T-helper 17 cell (primary cell): ENCODE measurements at regions not wholly inside any gene's neighbourhood (a gene's known extent, or its start where the extent isn't known, plus 50 kb on each side); places are given as distances from the start of the nearest gene placed in this dataset.

Experiments
- ATAC-seq: fragments of 150-1000 bp; cut with Tn5 transposase; 2 replicates; pipeline ENCODE4 v1.10.0; 2021; ENCODE audit warnings: mild to moderate bottlenecking, moderate library complexity
- DNase-seq, 3 donors: peaks; one replicate each; pipeline versions ENCODE4 v3.0.0 to v3.0.0-alpha.2; 2020 to 2021
- H3K9me3 ChIP-seq: one replicate; pipeline ENCODE4 v1.7.0; 2013; ENCODE audit warnings: low read length, mild to moderate bottlenecking; ENCODE audit not compliant: control insufficient read depth, poor library complexity, severe bottlenecking
- H3K27ac Mint-ChIP-seq: one replicate; pipeline ENCODE4 v1.8.0; 2022; ENCODE audit warnings: mild to moderate bottlenecking, moderate library complexity, mixed read lengths
- H3K27me3 Mint-ChIP-seq: one replicate; pipeline ENCODE4 v1.8.0; 2022; ENCODE audit warnings: mixed read lengths
- H3K36me3 Mint-ChIP-seq: one replicate; pipeline ENCODE4 v1.8.0; 2022; ENCODE audit warnings: low read depth, mixed read lengths
- H3K4me1 Mint-ChIP-seq: one replicate; pipeline ENCODE4 v1.8.0; 2022; ENCODE audit warnings: mild to moderate bottlenecking, mixed read lengths
- H3K4me3 Mint-ChIP-seq: one replicate; pipeline ENCODE4 v1.8.0; 2022; ENCODE audit warnings: mild to moderate bottlenecking, moderate library complexity, mixed read lengths

DNA sequence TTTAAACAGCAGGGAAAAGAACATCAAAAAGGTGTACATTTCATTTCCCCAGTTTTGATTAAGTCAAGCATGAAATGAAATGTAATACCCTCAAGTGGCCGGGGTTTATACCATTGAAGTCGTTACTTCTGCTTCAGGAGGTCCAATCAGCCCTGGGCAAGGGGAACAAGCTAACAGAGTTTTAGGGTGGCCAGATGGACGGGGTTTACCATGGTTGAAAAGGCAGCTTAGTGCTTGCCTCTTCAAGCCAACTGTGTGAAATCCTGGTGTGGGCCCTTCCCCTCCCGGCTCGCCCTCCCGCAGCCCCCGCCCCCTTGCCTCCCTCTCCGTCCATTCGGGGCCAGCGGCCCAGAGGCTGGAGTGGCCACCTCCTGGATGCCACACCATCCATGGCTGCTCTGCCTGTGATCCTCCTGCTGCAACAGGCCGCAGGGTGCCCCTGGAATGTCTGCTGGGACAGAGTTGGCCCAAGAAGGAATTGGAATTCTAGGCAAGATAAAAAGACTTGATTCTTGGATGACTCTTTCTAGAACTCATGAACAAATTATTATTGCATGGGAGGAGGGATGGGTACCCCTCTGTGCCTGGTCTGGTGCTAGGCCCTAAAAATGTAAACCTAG, 296.2 kb upstream of the IRX3 start:
- no peak overlapping the region for H3K4me3 Mint-ChIP-seq
- ATAC-seq = no peak
- H3K4me1 Mint-ChIP-seq = peaks cover 2% of the 10 kb centered on the region
- no peaks in the 10 kb centered on the region for H3K36me3 Mint-ChIP-seq
- no peak overlapping the region for H3K27ac Mint-ChIP-seq
- no peaks in the 10 kb centered on the region for H3K9me3 ChIP-seq
- peaks cover 9% of the 10 kb centered on the region for H3K27me3 Mint-ChIP-seq
- no peak for DNase-seq

DNA sequence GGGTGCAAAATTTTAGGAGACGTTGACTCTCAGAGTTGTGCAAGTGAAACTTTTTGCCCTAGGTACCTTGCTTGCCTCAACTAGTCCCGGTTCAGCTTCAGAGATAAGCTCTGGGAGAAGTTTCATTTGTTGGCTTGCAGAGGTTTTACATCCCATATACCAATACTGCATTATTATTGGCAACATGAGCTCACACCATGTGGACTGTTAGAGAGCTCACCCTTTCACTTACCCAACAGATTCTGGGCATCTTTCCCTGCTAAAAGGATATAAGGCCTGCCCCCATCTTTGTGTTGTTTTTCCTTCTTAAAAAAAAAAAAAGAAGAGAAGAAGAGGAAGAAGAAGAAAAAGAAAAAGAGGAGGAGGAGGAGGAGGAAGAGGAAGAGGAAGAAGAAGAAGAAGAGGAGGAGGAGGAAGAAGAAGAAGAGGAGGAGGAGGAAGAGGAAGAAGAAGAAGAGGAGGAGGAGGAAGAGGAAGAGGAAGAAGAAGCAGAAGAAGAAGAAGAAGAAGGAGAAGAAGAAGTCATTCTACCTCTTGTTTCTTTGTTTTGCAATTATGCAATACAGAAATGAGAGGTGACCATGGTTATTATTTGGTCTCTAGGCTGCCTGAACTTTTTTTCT, 292.6 kb upstream of the IRX3 start:
- no peak overlapping the region for H3K4me3 Mint-ChIP-seq
- H3K27me3 Mint-ChIP-seq = peaks cover 24% of the 10 kb centered on the region
- H3K36me3 Mint-ChIP-seq = no peaks in the 10 kb centered on the region
- no peak overlapping the region for H3K27ac Mint-ChIP-seq
- no peak for ATAC-seq
- no peak for DNase-seq
- H3K9me3 ChIP-seq = no peaks in the 10 kb centered on the region
- H3K4me1 Mint-ChIP-seq = peaks cover 2% of the 10 kb centered on the region

DNA sequence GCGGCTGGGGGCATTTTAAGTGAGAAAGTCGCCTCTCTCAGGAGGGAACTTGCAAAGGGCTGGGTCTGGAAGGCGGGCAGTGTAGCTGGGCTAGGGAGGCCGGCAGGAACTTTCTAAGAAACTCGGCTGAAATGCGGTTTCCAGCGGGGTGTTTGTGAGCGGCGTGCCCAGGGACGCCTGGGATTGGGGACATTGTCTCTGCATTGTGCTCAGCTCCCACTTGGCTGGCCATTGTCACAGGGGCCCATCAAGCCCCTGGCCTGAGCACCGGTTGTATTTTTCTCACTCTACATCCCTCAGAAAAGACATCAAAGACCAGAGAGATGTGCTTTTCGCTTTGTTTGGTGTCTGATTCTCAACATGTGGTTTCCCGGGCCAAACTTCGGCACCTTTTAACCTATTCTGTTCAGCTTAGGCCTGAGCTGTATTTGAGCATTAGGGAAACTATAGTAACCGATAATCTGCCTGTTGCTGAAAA, 291.1 kb upstream of the IRX3 start:
- no peak overlapping the region for H3K4me3 Mint-ChIP-seq
- peaks cover 24% of the 10 kb centered on the region for H3K27me3 Mint-ChIP-seq
- H3K27ac Mint-ChIP-seq = no peak overlapping the region

DNA sequence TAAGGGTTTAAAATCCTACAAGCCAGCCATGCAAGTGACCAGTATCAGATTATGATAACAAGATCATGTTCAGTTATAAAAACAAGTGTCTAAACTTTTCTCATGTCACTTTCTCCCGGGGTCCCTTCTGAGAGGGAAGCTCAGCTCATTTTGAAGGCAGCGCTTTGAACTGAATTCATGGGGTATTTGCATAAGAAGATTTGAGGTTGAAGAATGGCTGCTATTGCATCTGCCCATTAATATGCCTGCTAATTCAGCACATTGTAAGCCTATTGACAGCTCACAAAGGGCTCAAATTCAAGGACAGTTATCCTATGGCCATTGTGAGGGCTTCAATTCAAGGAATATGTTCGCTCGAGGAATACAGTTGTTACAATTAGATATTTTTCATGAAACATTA, 290.2 kb upstream of the IRX3 start:
- H3K27me3 Mint-ChIP-seq = peaks cover 24% of the 10 kb centered on the region
- no peaks in the 10 kb centered on the region for H3K36me3 Mint-ChIP-seq
- DNase-seq = no peak
- H3K4me1 Mint-ChIP-seq = peaks cover 2% of the 10 kb centered on the region
- no peaks in the 10 kb centered on the region for H3K9me3 ChIP-seq
- no peak overlapping the region for H3K27ac Mint-ChIP-seq
- no peak overlapping the region for H3K4me3 Mint-ChIP-seq
- ATAC-seq = no peak

More for the DNA sequence above, 291.1 kb upstream of the IRX3 start:
- DNase-seq (no peak), ATAC-seq (no peak)
- no peaks in the 10 kb centered on the region for H3K36me3 Mint-ChIP-seq
- no peaks in the 10 kb centered on the region for H3K9me3 ChIP-seq
- peaks cover 2% of the 10 kb centered on the region for H3K4me1 Mint-ChIP-seq

DNA sequence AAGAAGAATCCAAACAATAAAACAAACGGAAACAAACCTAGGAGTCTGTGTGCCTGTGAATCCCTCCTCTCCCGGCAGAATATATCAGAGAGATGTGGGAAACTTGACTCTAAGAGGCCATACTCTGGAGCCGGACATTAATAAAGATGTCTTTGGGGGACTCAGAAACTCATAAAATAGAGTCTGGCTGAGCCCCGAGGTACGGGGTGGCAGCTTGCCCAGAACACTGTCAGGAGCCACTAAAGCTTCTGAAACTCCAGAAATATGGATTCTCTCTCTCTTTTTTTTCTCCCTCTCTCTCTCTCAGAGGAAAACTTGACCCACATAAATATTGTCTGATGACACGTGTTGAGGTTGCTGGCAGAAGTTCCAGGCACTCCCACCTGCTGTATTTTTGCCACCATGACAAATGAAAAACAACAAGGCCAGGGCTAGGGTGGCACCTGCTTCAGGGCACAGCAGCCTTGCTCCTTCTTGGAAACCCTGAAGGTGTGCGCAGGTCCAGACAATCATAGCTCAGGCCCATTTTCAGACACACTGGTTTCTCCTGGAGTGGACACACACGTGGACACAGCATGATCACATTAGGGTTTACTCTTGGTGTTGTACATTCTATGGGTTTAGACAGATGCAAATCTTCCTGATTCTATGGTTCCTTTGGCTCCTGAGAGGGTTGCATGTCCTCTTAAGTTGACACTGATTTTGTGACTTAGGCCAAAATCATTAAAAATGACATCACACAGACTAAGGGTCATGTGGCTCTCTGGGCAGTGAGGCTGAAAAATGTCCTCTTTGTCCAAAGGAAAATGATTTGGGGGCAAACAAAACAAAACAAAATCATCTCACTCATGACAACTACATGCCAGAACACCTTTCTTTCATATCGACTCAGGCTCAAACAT, 282.6 kb upstream of the IRX3 start:
- Mint-ChIP-seq H3K4me3 (no peak overlapping the region), H3K27ac (no peak overlapping the region), H3K27me3 (no peaks in the 10 kb centered on the region), H3K36me3 (no peaks in the 10 kb centered on the region), H3K4me1 (no peaks in the 10 kb centered on the region)
- DNase-seq (no peak), ATAC-seq (no peak)
- H3K9me3 ChIP-seq = no peaks in the 10 kb centered on the region

DNA sequence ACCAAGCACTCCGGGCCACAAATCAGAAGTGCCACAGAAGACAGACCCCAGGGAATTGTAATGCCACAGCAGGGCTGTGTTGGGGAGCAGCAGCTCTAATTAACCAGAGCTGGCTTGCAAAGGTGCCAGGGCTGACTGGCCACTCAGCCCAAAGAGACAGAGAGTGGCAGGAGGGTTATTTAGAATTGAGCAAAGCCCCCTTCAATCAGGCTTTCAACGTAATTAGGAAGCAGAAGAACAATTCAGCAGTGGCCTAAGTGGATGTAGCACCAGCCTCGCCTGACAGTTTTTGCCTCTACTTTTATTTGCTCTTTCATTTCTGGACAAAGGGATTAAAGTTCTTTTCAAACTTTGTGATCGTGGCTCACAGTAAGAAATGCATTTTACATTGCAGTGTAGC, 278.3 kb upstream of the IRX3 start:
- Mint-ChIP-seq H3K27me3 (no peaks in the 10 kb centered on the region), H3K36me3 (no peaks in the 10 kb centered on the region), H3K4me3 (no peak overlapping the region), H3K27ac (no peak overlapping the region), H3K4me1 (no peaks in the 10 kb centered on the region)
- DNase-seq = no peak
- no peak for ATAC-seq
- H3K9me3 ChIP-seq = no peaks in the 10 kb centered on the region

DNA sequence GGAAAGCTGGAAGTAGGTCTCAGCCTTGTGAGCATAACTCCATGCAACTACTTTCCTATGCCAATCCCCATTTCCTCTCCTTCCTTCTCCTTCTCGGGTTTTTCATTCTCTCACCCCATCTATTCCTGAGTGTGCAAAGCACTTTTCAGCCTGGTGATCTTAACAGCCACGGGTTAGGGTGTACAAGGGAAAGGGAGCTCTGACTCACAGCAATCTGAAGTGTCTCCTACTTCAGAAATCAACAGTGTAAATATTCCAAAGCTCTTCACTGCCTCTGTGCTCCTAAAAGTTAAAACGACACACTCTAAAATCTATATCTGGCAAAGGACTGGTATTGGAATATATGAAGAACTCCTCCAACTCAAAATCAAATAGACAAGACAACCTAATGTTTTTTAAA, 268.0 kb upstream of the IRX3 start:
- Mint-ChIP-seq H3K27me3 (no peaks in the 10 kb centered on the region), H3K4me1 (no peaks in the 10 kb centered on the region), H3K27ac (no peak overlapping the region), H3K4me3 (no peak overlapping the region), H3K36me3 (no peaks in the 10 kb centered on the region)
- DNase-seq (no peak), ATAC-seq (no peak)
- H3K9me3 ChIP-seq = no peaks in the 10 kb centered on the region

DNA sequence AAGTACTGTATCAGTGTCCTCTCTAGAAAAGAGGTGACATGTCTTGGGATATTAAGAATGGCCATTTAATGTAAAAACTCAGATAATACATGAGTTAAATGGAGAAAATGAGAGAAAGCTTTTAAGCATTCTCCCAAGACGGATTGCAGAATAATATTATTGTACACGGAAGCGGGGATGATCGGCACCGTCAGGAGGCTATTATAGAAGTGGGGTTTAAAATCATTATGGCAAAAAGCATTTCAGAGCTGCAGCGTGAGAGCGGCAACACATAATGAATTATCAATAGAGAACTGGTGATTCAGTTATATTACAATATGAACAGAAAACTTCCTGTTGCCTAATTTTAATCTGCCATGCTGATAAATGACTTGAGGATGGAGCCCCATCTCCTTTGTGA, 261.7 kb upstream of the IRX3 start:
- H3K9me3 ChIP-seq = no peaks in the 10 kb centered on the region
- H3K4me1 Mint-ChIP-seq = no peaks in the 10 kb centered on the region
- no peak overlapping the region for H3K27ac Mint-ChIP-seq
- no peak for ATAC-seq
- no peak for DNase-seq
- peaks cover 4% of the 10 kb centered on the region for H3K27me3 Mint-ChIP-seq
- H3K36me3 Mint-ChIP-seq = no peaks in the 10 kb centered on the region
- no peak overlapping the region for H3K4me3 Mint-ChIP-seq

DNA sequence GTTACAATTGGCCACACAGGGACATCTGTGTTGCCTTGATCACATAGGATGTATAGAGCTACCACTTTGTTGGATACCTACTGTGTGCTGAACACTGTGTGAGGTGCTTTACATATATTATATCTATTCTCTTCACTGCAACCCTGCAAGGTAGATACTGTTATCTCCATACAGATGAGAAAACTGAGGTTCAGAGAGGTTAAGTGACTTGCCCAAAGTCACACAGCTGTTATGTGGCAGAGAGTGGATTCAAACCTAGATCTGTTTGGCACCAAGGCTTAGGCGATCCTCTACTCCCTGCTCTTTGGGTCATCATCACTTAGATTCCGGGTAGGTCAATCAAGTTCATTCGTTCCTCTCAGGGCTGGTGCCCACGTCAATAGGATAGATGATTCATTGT, 260.5 kb upstream of the IRX3 start:
- Mint-ChIP-seq H3K4me3 (no peak overlapping the region), H3K27me3 (peaks cover 4% of the 10 kb centered on the region), H3K27ac (no peak overlapping the region), H3K36me3 (no peaks in the 10 kb centered on the region), H3K4me1 (no peaks in the 10 kb centered on the region)
- no peak for ATAC-seq
- DNase-seq = no peak
- H3K9me3 ChIP-seq = no peaks in the 10 kb centered on the region

DNA sequence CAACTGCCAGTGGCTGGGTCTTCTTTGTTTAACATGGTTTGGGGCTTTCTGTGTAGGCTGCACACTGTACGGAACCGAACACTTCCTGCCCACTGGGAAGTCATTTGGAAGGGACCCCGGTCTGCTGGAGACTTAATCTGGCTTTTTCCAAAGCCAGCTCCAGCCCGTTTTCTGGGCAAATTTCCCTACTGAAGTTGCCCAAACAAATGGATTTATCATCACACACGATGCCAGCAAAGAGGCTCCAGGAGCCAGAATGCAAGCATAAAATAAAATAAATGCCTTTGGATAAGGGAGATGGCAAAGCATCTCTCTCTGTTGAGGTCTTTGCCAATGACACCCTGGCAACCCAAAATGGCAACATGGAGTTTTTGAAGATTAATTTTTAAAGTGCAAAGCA, 259.9 kb upstream of the IRX3 start:
- ATAC-seq (no peak), DNase-seq (no peak)
- Mint-ChIP-seq H3K27ac (no peak overlapping the region), H3K36me3 (no peaks in the 10 kb centered on the region), H3K4me1 (no peaks in the 10 kb centered on the region), H3K4me3 (no peak overlapping the region), H3K27me3 (peaks cover 4% of the 10 kb centered on the region)
- no peaks in the 10 kb centered on the region for H3K9me3 ChIP-seq

DNA sequence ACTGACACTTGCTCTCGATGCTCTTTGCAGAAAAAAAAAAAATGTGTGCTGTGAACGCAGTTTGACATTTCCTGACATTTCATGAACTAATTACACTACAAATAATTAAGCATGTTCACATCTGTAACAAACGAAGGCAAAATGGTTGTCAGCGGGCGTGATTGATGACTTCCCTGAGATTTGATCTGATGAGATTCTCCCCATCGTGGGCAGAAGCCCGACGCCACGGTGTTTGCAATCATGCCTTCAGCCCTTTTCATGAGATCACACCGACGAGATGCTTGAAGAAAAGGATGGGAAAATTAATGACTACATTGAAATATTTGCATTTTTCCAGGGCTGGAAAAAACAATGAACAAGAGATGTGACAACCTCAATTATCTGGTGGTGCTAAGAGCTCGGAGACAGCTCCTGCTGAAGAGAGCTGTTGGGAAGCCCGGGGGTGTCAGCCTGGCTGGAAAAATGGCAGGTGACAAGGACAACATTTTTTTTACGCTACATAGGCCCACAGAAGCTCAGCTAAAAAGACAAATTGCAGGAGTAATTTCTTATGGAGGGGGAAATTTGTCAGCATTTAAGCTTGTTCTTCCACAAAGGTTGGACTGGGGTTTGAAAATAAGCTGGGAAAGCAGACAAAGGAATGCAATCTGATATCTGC, 259.4 kb upstream of the IRX3 start:
- DNase-seq = no peak
- no peaks in the 10 kb centered on the region for H3K9me3 ChIP-seq
- Mint-ChIP-seq H3K4me3 (no peak overlapping the region), H3K27ac (no peak overlapping the region), H3K27me3 (peaks cover 6% of the 10 kb centered on the region), H3K36me3 (no peaks in the 10 kb centered on the region), H3K4me1 (no peaks in the 10 kb centered on the region)
- ATAC-seq = no peak

DNA sequence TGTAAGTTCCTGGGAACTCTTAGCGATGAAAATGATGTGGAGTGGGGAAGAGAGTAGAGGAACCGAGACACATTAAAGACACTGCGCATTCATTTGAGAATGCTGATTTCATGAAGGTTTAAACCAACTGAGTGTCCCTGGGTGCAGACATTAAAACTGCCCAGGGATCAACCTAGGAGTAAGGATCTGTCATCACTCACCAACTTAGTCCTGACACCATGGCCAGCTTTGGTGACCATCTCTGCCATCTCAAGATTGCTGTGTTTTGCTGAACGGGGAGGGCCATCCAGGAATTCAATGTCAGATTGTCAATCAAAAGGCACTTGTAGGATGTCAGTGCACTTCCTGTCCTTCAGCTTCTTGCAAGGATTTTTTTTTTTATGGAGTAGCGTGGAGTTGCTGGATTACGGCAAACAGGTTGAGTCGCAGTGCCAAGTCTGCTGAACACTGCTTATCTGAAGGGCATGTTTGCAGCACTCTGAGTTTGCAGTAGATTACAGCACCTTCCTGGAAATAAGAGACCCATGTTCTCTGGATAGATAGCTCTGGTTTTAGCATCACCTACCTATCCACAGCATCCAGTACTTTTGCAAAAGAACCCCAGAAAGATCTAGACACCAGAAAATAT, 258.1 kb upstream of the IRX3 start:
- DNase-seq (no peak), ATAC-seq (no peak)
- Mint-ChIP-seq H3K4me3 (no peak overlapping the region), H3K27ac (no peak overlapping the region), H3K27me3 (peaks cover 19% of the 10 kb centered on the region), H3K4me1 (no peaks in the 10 kb centered on the region), H3K36me3 (no peaks in the 10 kb centered on the region)
- H3K9me3 ChIP-seq = no peaks in the 10 kb centered on the region
